HepG2 (cell line): ENCODE measurements at regions not wholly inside any gene's neighbourhood (a gene's known extent, or its start where the extent isn't known, plus 50 kb on each side); places are given as distances from the start of the nearest gene placed in this dataset.

Source experiments
- ATAC-seq: fragments of 200-7000 bp; cut with Tn5 transposase; 3 replicates; pipeline ENCODE4 v1.9.1; 2020; ENCODE audit warnings: mild to moderate bottlenecking, moderate library complexity
- BruUV-seq: library from RNA; stranded (reverse); fragments of 400-500 nt; replicated peaks from 2 replicates; lab custom pipeline; 2021; lab: Mats Ljungman, UMichigan
- CTCF ChIA-PET: fragments of 300-600 bp; formaldehyde crosslinking; extraction: SDS; loops from one replicate; lab custom pipeline; 2021; ENCODE audit warnings: low total read pairs, inconsistent platforms, low intra/inter-chr PET ratio; lab: Yijun Ruan, JAX
- POLR2A ChIA-PET: fragments of 350-600 bp; sonication (Branson Sonifier 250); formaldehyde crosslinking; loops from one replicate; lab custom pipeline; 2020; ENCODE audit warnings: antibody characterized with exemption, inconsistent platforms; lab: Yijun Ruan, JAX
- DNase-seq: peaks from one replicate; pipeline ENCODE4 v3.0.0-alpha.2; 2015; ENCODE audit warnings: low spot score
- FAIRE-seq: peaks from 3 replicates; lab custom pipeline; 2011; peaks lifted over from hg19 to GRCh38; lab: Jason Lieb, UNC
- H2AFZ ChIP-seq: one replicate; pipeline ENCODE4 v1.6.1; 2011; ENCODE audit warnings: low read length, inconsistent platforms
- H3K27ac ChIP-seq: fragments of 300-600 bp; 3 replicates; pipeline ENCODE4 v1.8.0; 2011; ENCODE audit warnings: mixed run types, mild to moderate bottlenecking, mixed read lengths, low read length, inconsistent platforms; ENCODE audit not compliant: insufficient read depth; ENCODE audit errors: extremely low read length
- H3K27me3 ChIP-seq, 2 experiments: fragments of 200-600 bp in 1 of 2; 2 replicates in 1 of 2; 3 replicates in 1 of 2; pipeline versions ENCODE4 v1.6.0 to v1.8.0; 2011; ENCODE audit warnings: low read length in 2 of 2, mild to moderate bottlenecking in 2 of 2, moderate library complexity in 2 of 2, inconsistent platforms in 1 of 2; ENCODE audit not compliant: insufficient read depth in 2 of 2, control insufficient read depth in 1 of 2
- H3K36me3 ChIP-seq, 2 experiments: fragments of 200-600 bp in 1 of 2; replicated peaks in 1 of 2; 2 replicates in 1 of 2; 3 replicates in 1 of 2; pipeline versions ENCODE4 v1.5.1 to v1.8.0; 2011; ENCODE audit warnings: low read length in 2 of 2, inconsistent platforms in 1 of 2; ENCODE audit not compliant: insufficient read depth in 2 of 2, control insufficient read depth in 1 of 2
- H3K4me1 ChIP-seq: 2 replicates; pipeline ENCODE4 v1.5.1; 2012; ENCODE audit warnings: low read length, inconsistent platforms; ENCODE audit not compliant: insufficient read depth
- H3K4me2 ChIP-seq: 2 replicates; pipeline ENCODE4 v1.6.0; 2011; ENCODE audit warnings: low read depth, low read length, inconsistent platforms
- H3K4me3 ChIP-seq, 3 experiments: fragments of 200-600 bp in 1 of 3; sonication (generic), shearing (Covaris generic) in 1 of 3; replicated peaks in 1 of 3; 2 replicates each; pipeline ENCODE4 v1.5.1; 2011 to 2016; ENCODE audit warnings: low read length in 3 of 3, inconsistent platforms in 2 of 3, low read depth in 2 of 3, mild to moderate bottlenecking in 2 of 3, control low read depth in 1 of 3, mixed read lengths in 1 of 3; ENCODE audit not compliant: insufficient read depth in 1 of 3
- H3K79me2 ChIP-seq: one replicate; pipeline ENCODE4 v1.6.1; 2011; ENCODE audit warnings: low read length, inconsistent platforms; ENCODE audit not compliant: insufficient read depth
- H3K9ac ChIP-seq: 2 replicates; pipeline ENCODE4 v1.6.0; 2011; ENCODE audit warnings: mild to moderate bottlenecking, low read depth, low read length, inconsistent platforms; ENCODE audit not compliant: insufficient read depth
- H3K9me3 ChIP-seq: 2 replicates; pipeline ENCODE4 v1.5.1; 2012; ENCODE audit warnings: mild to moderate bottlenecking, low read length
- H4K20me1 ChIP-seq: 2 replicates; pipeline ENCODE4 v1.6.0; 2011; ENCODE audit warnings: inconsistent platforms, mild to moderate bottlenecking, low read length, moderate library complexity; ENCODE audit not compliant: insufficient read depth
- ATF7-NPFF ChIP-seq: sonication (generic); formaldehyde crosslinking; IDR thresholded peaks from 2 replicates; pipeline ENCODE4 v1.8.1; 2023; ENCODE audit warnings: mild to moderate bottlenecking, low read depth, missing genetic modification reagents, moderate library complexity
- CSRNP1 ChIP-seq: sonication (generic); formaldehyde crosslinking; IDR thresholded peaks from 2 replicates; pipeline ENCODE4 v1.8.1; 2023; ENCODE audit warnings: mild to moderate bottlenecking, missing genetic modification reagents
- GTF3A ChIP-seq: sonication (generic); formaldehyde crosslinking; conservative IDR thresholded peaks from 2 replicates; pipeline ENCODE4 v1.4.0; 2020; ENCODE audit warnings: mild to moderate bottlenecking, missing genetic modification reagents
- SNAPC2 ChIP-seq: sonication (generic); formaldehyde crosslinking; IDR thresholded peaks from 2 replicates; pipeline ENCODE4 v1.8.1; 2022; ENCODE audit warnings: mild to moderate bottlenecking, missing genetic modification reagents
- TBX3 ChIP-seq: fragments of 450-650 bp; IDR thresholded peaks from 2 replicates; pipeline ENCODE4 v1.6.1; 2017; ENCODE audit warnings: antibody characterized with exemption, mild to moderate bottlenecking, inconsistent platforms, borderline replicate concordance
- ZBED4 ChIP-seq: sonication (generic); formaldehyde crosslinking; IDR thresholded peaks from 2 replicates; pipeline ENCODE4 v1.4.0; 2020; ENCODE audit warnings: missing genetic modification reagents, borderline replicate concordance
- ZBTB21 ChIP-seq: sonication (generic); formaldehyde crosslinking; IDR thresholded peaks from 2 replicates; pipeline ENCODE4 v1.4.0; 2020; ENCODE audit warnings: missing genetic modification reagents
- ZNF263 ChIP-seq: sonication (generic); formaldehyde crosslinking; IDR thresholded peaks from 2 replicates; pipeline ENCODE4 v1.4.0; 2020; ENCODE audit warnings: missing genetic modification reagents
- ZNF264 ChIP-seq: sonication (generic); formaldehyde crosslinking; IDR thresholded peaks from 2 replicates; pipeline ENCODE4 v1.4.0; 2020; ENCODE audit warnings: missing genetic modification reagents
- ZNF615 ChIP-seq: sonication (generic); formaldehyde crosslinking; IDR thresholded peaks from 2 replicates; pipeline ENCODE4 v1.5.0; 2020; ENCODE audit warnings: mild to moderate bottlenecking, missing genetic modification reagents, borderline replicate concordance
- ZNF766 ChIP-seq: sonication (generic); formaldehyde crosslinking; IDR thresholded peaks from 2 replicates; pipeline ENCODE4 v1.5.0; 2020; ENCODE audit warnings: missing genetic modification reagents, borderline replicate concordance
- ZNF776 ChIP-seq: sonication (generic); formaldehyde crosslinking; IDR thresholded peaks from 2 replicates; pipeline ENCODE4 v1.4.0; 2020; ENCODE audit warnings: mild to moderate bottlenecking, missing genetic modification reagents
- in situ Hi-C: cut with HindIII; loops from 2 replicates; pipeline ENCODE4 v1.10.0; 2017; ENCODE audit warnings: low pct_unique_long_range_greater_than_20kb; ENCODE audit not compliant: extremely low pct_ligation_motif_present
- intact Hi-C: fragments of 100-400 bp; cut with micrococcal nuclease; formaldehyde crosslinking; loops from one replicate; pipeline ENCODE4 v1.10.0; 2022; ENCODE audit not compliant: unreplicated experiment

GRCh38 chr2:66890166-66890742 is 455.3 kb downstream of the MEIS1 start:
- TF ChIP-seq ATF7-NPFF (CRISPR knock-in tag) (no peak), TBX3 (no peak), ZNF776 (CRISPR knock-in tag) (no peak), SNAPC2 (CRISPR knock-in tag) (no peak), ZBED4 (CRISPR knock-in tag) (no peak), ZNF615 (CRISPR knock-in tag) (no peak), ZNF264 (no peak), ZBTB21 (no peak), ZNF766 (CRISPR knock-in tag) (no peak), GTF3A (no peak), ZNF263 (CRISPR knock-in tag) (no peak), CSRNP1 (CRISPR knock-in tag) (no peak)
- TF ChIP-seq, all 625 proteins: peak for 0
- ChIA-PET POLR2A (no interaction called here), CTCF (no interaction called here)
- BruUV-seq = no TSS peak
- Histone ChIP-seq H3K27ac (no peak overlapping the region), H3K27me3 (no peaks in the 10 kb centered on the region), H3K4me1 (no peaks in the 10 kb centered on the region), H3K4me2 (no peak overlapping the region), H3K4me3 (no peak overlapping the region), H2AFZ (no peak overlapping the region), H3K79me2 (no peaks in the 10 kb centered on the region), H4K20me1 (no peaks in the 10 kb centered on the region), H3K9me3 (peaks cover 13% of the 10 kb centered on the region), H3K36me3 (no peaks in the 10 kb centered on the region), H3K9ac (no peak overlapping the region)
- DNase-seq (no peak), FAIRE-seq (no peak), ATAC-seq (no peak)
- in situ Hi-C loops (no loop called here), intact Hi-C loops (no loop called here)
